Stimulated activated CD8-positive, alpha-beta memory T cell treated with anti-CD3 and anti-CD28 coated beads, Interleukin-12 subunit alpha, Interleukin-12 subunit beta, amount 100 ng/mL, for 1 hour (primary cell): ENCODE measurements at regions not wholly inside any gene's neighbourhood (a gene's known extent, or its start where the extent isn't known, plus 50 kb on each side); places are given as distances from the start of the nearest gene placed in this dataset.
A peak's percentile ranks its signal among the peaks of the same experiment; 100 is the strongest.
"Not testable (repeated sequence)": the region's sequence is repeated elsewhere in the genome, so short reads cannot be mapped to it uniquely, and the experiment has no call there.

ENCODE experiments used
- DNase-seq: peaks from one replicate; pipeline ENCODE4 v3.0.0-alpha.2; 2020; ENCODE audit warnings: low read depth

GRCh38 chr14:22251090-22251489 is 337.9 kb downstream of the DAD1 start:
- no peak for DNase-seq

GRCh38 chr14:22249770-22250169 is 339.3 kb downstream of the DAD1 start:
- DNase-seq: no peak

- DNase-seq: no peak
These were observed 344.9 kb downstream of the DAD1 start for GRCh38 chr14:22243971-22244581.

DNA sequence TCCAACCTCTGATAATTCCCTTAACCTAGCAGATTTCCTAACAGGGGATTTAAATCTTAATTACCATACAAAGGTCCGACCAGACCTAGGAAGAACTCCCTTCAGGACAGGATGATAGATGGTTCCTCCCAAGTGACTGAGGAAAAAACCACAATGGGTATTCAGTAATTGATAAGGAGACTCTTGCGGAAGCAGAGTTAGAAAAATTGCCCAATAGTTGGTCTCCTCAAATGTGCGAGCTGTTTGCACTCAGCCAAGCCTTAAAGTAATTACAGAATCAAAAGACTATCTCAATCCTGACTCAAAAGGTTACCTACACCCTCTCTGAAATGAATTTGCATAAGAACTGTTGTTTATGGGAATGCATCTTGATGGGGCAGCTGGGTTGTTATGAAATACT is 350.7 kb downstream of the DAD1 start:
- not testable (repeated sequence) for DNase-seq

DNA sequence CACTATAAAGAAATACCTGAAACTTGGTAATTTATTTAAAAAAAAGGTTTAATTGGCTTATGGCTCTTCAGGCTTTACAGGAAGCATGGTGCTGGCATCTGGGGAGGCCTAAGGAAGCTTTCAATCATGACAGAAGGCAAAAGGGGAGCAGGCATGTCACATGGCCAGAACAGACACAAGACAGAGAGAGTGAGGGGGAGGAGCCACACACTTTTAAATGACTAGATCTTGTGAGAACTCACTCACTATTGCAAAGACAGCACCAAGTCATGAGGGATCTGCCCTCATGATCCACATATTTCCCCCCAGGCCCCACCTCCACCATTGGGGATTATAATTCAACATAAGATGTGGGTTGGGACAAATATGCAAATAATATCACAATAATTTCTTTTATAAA is 355.6 kb downstream of the DAD1 start:
- DNase-seq: no peak

DNA sequence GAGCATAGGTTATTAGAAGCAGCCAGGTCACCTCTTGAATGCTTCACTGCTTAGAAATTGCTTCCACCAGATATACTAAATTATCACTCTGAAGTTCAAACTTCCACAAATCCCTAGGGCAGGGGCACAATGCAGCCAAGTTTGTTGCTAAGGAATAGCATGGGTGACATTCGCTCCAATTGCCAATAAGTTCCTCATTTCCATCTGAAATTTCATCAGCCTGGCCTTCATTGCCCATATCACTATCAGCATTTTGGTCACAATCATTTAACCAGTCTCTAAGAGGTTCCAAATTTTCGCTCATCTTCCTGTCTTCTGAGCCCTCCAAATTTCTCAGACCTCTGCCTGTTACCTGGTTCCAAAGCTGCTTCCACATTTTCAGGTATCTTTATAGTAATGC is 356.1 kb downstream of the DAD1 start:
- DNase-seq: no peak

DNA sequence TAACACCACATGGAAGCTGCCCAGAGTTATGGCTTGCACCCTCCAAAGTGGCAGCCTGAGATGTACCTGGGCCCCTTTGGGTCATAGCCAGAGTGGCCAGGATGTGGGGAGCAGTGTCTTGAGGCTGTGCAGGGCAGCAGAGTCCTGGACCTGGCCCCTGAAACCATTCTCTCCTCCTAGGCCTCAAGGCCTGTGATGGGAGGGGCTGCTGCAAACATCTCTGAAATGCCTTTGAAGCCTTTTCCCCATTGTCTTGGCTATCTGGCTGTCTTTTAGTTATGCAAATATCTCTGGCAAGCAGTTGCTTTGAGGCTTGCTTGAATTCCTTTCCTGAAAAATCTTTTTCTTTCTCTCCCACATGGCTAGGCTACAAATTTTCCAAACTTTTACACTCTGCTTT is 356.5 kb downstream of the DAD1 start:
- DNase-seq: no peak

- no peak for DNase-seq
These were observed 358.0 kb downstream of the DAD1 start for GRCh38 chr14:22231018-22231417.

GRCh38 chr14:22230517-22230916 is 358.5 kb downstream of the DAD1 start:
- no peak for DNase-seq

DNA sequence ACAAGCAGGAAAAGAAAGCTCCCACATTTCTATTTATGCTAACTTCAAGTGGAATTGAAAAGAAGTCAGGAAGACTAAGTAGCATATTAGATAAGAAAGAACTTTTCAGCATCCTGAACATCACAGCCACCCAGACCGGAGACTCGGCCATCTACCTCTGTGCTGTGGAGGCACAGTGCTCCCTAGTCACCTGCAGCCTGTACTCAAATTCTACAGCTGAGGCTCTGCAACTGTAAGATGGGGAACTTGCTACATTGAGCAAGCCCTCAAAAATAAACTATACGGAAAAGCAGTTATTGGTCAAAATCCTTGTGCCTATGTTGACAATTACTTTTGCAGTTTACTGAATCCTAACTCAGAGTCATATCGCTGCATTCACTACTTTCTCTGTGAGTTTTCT is 361.9 kb downstream of the DAD1 start:
- DNase-seq: no peak

GRCh38 chr14:22226381-22226780 is 362.6 kb downstream of the DAD1 start:
- no peak for DNase-seq

DNA sequence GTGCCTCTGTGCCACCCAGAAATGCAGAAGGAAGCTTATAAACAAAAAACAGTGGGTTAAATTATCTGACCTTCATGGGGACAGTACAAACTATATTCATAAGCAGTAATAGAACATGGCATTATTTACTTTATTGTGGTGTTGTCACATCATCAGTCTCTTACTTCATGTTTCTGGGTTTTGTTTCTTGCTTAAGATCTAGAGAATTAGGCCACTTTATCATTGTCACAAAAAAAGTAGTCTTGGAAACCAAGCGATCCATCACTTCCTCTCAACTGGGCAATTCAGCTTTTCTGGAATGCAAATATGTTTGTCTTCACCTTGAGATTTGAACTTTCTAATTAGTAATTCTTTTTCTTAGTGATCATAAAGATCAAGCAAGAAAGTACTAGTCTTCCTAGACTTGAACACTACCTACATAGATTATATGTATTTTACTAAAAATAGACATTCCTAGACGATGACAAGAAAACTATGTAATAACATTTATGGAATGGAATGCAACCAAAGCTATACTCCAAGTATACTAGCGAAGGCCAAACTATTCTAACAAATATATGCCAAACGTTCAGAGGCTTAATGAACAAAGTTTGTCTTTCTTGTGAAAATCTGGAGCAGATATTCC is 363.4 kb downstream of the DAD1 start:
- no peak for DNase-seq

- no peak for DNase-seq
These were observed 367.5 kb downstream of the DAD1 start for GRCh38 chr14:22221508-22221907.

GRCh38 chr14:22220427-22220826 is 368.6 kb downstream of the DAD1 start:
- no peak for DNase-seq

DNA sequence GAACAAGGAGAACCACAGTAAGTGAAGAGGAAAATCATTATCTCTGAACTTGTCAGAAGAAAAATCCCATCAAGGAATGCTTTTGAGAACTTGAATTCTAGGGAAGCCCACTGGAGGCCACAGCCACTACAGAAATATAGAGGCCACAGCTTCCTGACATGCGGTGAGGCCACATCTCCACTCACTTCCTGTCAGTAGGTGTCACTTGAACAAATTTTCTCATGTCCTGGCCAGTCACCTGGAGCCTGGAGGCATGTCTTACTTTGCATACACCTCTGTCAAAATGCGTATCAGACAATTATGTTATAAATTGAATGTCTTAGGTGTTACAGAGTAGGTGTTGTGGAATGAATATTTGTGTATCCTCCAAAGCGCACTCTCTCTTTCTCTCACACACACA is 370.3 kb downstream of the DAD1 start:
- DNase-seq: no peak

DNA sequence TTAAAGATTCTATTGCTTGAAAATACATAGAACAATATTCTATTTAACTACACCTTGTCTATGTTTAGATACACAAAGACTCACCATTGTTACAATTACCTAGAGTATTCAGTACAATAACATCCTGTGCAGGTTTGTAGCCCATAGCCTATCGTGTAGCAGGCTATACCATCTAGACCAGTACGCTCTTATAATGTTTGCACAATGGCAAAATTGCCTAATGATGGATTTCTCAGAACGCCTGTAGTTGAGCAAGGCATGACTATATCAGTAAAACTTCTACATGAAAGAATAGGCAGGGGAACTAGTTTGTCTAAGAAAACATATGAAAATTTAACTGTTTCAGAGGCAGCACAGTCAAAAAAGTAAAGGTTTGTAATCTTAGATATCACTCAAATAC is 375.9 kb downstream of the DAD1 start:
- no peak for DNase-seq

DNA sequence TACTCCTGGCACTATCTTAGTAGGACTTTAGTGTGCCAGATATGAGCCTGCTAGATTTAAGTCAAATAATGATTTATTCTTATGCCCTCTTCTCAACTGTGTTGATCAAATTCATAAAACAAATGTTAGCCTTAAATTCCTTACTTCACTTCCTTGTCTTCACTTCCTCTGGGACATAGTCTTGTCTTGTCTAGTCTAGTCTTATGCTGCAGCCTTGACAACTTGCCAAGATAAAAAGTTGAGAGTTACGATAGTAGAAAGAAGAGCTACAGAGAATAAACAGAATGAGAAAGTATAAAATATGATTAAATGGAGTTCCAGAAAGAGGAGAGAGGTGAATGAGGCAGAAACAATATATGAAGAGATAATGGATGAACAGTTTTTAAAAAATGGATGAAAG is 378.1 kb downstream of the DAD1 start:
- DNase-seq: no peak

GRCh38 chr14:22210026-22210425 is 379.0 kb downstream of the DAD1 start:
- no peak for DNase-seq

DNA sequence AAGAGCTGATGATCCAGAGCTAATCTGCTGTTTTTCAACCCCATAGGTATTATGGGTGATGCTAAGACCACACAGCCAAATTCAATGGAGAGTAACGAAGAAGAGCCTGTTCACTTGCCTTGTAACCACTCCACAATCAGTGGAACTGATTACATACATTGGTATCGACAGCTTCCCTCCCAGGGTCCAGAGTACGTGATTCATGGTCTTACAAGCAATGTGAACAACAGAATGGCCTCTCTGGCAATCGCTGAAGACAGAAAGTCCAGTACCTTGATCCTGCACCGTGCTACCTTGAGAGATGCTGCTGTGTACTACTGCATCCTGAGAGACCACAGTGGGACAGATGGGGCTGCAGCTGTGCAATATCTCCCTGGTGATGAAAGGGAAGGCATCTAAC is 386.0 kb downstream of the DAD1 start:
- no peak for DNase-seq

GRCh38 chr14:22202313-22202712 is 386.7 kb downstream of the DAD1 start:
- DNase-seq: no peak

- peak; percentile 2 for DNase-seq
These were observed 387.9 kb downstream of the DAD1 start for GRCh38 chr14:22200977-22201605.

- not testable (repeated sequence) for DNase-seq
These were observed 388.9 kb downstream of the DAD1 start for GRCh38 chr14:22200131-22200530.

DNA sequence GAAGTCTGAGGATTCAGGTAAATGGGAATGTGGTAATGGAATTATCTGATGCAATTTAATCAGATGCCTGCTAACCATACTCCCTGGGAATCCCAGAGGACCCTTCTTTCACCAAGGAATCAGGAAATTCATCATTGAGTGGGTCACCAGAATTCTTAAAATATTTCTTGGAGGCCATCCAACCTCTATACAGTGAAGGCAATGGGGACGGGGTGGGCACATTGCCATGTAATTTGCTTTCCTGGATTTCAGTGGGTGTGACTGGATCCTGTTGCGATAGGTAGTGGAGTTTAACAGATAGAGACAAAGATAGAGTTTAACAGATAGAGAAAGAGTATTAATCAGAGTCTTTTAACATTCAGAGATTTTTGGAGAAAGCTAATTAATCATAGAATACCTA is 394.4 kb downstream of the DAD1 start:
- no peak for DNase-seq
